ENCODE measurements at regions not wholly inside any gene's neighbourhood (a gene's known extent, or its start where the extent isn't known, plus 50 kb on each side); places are given as distances from the start of the nearest gene placed in this dataset.

- TF ChIP-seq MNT (conservative IDR thresholded peaks at IDR 0.05) (peak in 1 of 2 experiments; percentile 45; a peak in 2 of 4 replicates), ZNF695 (CRISPR knock-in tag; IDR thresholded peaks at IDR 0.05) (no peak), ZNF655 (CRISPR knock-in tag; IDR thresholded peaks at IDR 0.05) (no peak), MBD1 (CRISPR knock-in tag; IDR thresholded peaks at IDR 0.05) (no peak), FOXK2 (conservative IDR thresholded peaks at IDR 0.05 in 1 of 2, IDR thresholded peaks at IDR 0.05 in 1 of 2; ENCODE audit: low read depth in 2 of 2) (no peak), TRIM25 (IDR thresholded peaks at IDR 0.05; ENCODE audit: borderline replicate concordance) (no peak), FOSL1 (tag; conservative IDR thresholded peaks at IDR 0.05) (peak; percentile 79), ZNF408 (CRISPR knock-in tag; IDR thresholded peaks at IDR 0.05; ENCODE audit: low read depth) (no peak), BDP1 (IDR thresholded peaks at IDR 0.05; ENCODE audit: insufficient read depth, insufficient read length) (no peak), HNRNPLL (IDR thresholded peaks at IDR 0.05; ENCODE audit: low read depth, low read length, poor library complexity, severe bottlenecking) (no peak), FOXA1 (IDR thresholded peaks at IDR 0.05; ENCODE audit: borderline replicate concordance) (no peak)
- TF ChIP-seq, protein P1, sequence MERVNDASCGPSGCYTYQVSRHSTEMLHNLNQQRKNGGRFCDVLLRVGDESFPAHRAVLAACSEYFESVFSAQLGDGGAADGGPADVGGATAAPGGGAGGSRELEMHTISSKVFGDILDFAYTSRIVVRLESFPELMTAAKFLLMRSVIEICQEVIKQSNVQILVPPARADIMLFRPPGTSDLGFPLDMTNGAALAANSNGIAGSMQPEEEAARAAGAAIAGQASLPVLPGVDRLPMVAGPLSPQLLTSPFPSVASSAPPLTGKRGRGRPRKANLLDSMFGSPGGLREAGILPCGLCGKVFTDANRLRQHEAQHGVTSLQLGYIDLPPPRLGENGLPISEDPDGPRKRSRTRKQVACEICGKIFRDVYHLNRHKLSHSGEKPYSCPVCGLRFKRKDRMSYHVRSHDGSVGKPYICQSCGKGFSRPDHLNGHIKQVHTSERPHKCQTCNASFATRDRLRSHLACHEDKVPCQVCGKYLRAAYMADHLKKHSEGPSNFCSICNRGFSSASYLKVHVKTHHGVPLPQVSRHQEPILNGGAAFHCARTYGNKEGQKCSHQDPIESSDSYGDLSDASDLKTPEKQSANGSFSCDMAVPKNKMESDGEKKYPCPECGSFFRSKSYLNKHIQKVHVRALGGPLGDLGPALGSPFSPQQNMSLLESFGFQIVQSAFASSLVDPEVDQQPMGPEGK (CRISPR knock-in tag; IDR thresholded peaks at IDR 0.05; ENCODE audit: borderline replicate concordance), result no peak
- TF ChIP-seq, protein P2, sequence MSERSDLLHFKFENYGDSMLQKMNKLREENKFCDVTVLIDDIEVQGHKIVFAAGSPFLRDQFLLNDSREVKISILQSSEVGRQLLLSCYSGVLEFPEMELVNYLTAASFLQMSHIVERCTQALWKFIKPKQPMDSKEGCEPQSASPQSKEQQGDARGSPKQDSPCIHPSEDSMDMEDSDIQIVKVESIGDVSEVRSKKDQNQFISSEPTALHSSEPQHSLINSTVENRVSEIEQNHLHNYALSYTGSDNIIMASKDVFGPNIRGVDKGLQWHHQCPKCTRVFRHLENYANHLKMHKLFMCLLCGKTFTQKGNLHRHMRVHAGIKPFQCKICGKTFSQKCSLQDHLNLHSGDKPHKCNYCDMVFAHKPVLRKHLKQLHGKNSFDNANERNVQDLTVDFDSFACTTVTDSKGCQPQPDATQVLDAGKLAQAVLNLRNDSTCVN (CRISPR knock-in tag; IDR thresholded peaks at IDR 0.05), result no peak
- TF ChIP-seq, protein P3, sequence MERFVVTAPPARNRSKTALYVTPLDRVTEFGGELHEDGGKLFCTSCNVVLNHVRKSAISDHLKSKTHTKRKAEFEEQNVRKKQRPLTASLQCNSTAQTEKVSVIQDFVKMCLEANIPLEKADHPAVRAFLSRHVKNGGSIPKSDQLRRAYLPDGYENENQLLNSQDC (CRISPR knock-in tag; IDR thresholded peaks at IDR 0.05), result no peak
- TF ChIP-seq, protein P4, sequence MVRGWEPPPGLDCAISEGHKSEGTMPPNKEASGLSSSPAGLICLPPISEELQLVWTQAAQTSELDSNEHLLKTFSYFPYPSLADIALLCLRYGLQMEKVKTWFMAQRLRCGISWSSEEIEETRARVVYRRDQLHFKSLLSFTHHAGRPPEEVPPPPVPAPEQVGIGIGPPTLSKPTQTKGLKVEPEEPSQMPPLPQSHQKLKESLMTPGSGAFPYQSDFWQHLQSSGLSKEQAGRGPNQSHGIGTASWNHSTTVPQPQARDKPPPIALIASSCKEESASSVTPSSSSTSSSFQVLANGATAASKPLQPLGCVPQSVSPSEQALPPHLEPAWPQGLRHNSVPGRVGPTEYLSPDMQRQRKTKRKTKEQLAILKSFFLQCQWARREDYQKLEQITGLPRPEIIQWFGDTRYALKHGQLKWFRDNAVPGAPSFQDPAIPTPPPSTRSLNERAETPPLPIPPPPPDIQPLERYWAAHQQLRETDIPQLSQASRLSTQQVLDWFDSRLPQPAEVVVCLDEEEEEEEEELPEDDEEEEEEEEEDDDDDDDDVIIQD (CRISPR knock-in tag; IDR thresholded peaks at IDR 0.05), result no peak
Observed at GRCh38 chr5:77881528-77881927, 105.4 kb upstream of the TBCA start (continued).
